Inferior parietal cortex (tissue), 1 donor: ENCODE measurements at regions not wholly inside any gene's neighbourhood (a gene's known extent, or its start where the extent isn't known, plus 50 kb on each side); places are given as distances from the start of the nearest gene placed in this dataset.
"Not testable (repeated sequence)": the region's sequence is repeated elsewhere in the genome, so short reads cannot be mapped to it uniquely, and the experiment has no call there.

Source experiments
- DNase-seq: peaks from one replicate; pipeline ENCODE4 v3.0.0-alpha.2; 2016; ENCODE audit errors: extremely low spot score

GRCh38 chr4:20050768-20051167 is 200.9 kb upstream of the SLIT2 start:
- DNase-seq = no peak

DNA sequence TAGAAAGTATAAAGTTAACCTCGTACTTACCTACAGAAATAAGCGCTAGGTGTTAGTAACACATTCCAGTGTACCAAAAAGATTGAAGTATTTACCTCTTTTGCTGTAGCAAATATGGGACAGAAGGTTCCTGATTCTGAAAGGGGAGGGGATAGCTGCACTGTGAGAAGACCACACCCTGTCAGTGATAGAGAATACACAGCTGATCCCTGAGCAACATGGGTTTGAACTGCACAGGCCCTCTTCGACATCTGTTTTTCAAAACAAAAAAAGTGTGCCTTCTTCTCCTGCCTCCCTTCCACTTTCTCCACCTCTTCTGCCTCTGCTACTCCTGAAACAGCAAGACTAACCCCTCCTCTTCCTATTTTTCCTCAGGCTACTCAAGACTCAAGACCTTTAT is 201.8 kb upstream of the SLIT2 start:
- no peak for DNase-seq

GRCh38 chr4:20046931-20047677 is 204.6 kb upstream of the SLIT2 start:
- DNase-seq = no peak

DNA sequence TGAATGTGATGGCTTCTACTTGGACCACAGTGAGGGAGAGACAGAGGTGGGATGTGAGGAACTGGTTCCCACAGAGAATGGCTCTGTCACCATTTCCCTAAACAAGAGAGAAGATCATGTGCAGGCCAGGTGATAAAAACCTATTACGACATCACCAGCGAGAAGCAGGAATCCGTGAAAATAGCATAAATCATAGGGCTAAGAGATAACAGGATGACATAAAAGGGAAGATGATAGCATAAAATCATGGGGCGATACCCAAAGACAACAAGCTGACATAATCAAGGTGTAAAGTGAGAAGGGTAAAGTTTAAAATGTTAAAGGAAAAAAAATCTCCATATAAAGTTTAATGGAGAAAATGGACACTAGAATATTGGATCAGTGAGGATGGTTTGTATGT is 205.5 kb upstream of the SLIT2 start:
- DNase-seq = no peak

- DNase-seq = no peak
Observed at GRCh38 chr4:20044966-20045365, 206.7 kb upstream of the SLIT2 start.

DNA sequence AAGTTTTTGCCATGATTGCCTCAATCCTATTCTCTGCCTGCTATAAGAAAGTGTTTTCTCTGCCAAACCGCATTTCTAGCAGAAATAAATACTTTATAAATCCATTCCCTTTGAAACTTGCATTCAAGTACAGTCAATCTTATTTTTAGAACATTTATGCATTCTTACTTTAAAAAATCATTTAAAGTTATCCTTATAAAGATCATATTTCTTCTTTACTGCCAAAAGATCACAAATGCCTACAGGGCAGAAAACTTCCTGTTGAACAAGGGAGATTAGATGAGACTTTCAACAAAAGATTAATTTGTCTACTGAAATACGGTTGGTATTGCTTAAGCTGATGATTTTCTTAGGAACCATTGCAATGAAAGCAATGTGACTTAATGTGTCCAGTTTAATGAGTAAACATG is 207.2 kb upstream of the SLIT2 start:
- DNase-seq = no peak

DNA sequence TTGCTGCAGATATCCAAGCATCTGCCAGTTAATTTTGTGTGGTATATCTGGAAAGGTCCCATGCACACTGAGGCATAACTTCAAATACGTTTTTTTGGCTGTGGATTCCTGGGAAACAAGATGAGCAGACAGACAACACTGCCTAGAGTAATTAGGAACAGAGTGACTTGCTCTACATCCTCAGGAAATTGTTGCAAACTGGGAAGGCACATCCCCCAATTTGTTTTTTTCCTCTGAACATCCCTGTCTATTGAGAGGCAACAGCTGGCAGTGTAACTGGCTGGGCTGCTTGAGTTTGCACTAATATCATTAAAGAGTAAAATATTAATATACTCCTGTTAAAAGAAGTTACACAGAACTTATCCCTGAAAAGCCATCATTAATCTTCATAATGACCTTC is 207.7 kb upstream of the SLIT2 start:
- DNase-seq = no peak

DNA sequence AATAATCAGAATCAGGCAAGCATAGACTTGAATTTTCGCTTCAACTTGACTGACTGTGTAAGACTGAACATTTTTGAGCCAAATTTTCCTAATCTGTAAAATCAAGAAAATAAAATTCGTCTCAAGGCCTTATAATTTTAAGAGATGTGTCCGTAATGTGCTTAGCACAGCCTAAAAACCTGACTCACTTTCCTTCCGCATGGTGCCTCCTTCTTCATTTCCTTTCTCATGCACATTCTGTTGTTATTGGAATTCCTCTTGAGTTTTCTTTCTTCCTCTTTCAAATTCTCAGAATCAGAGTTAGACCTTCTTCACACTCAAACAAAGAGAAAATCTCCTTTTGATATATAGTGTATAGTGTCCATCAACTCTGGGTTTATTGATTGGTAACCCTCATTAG is 208.9 kb upstream of the SLIT2 start:
- no peak for DNase-seq

DNA sequence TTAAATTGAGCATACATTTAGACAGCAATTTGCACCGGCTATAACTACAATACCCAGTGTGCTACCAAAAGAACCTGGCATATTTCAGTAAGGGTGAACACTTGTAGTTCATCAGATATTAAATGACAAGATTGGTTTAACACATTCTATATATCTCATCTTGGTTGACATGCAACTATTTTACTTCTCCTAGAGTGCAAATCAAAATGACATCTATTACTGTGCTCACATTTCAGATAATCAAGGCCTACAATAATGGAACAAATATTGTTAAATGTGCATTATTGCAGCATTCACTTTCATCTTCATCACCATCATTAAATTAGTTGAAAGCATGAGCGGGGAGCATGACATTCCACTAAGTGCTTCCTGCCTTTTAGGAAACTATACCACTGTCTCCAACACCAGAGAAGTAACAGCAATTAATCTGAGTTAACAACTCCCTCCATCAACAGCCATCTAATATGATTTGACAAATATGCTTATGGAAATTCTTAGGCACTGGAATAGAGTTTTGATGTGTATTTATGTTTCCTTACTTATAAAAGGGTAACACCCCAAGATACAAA is 209.8 kb upstream of the SLIT2 start:
- no peak for DNase-seq

GRCh38 chr4:20037745-20038144 is 214.0 kb upstream of the SLIT2 start:
- DNase-seq = no peak

DNA sequence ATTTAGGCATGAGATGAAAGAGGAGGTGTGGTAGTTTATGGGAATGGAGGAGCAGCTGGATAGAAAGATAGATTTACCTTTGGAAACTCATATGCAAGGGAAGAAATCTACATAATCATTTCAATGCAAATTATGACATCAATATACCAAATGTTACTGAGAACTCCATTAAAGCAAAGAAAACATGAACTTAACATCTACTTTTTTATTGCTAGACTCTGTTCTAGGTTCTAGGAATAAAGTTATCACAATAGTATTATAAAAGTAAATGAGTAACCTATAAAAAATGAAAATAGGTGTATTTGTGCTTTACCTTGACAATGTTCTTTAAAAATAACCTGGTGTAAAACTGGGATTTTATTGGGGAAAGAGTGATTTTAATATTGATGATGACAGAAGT is 221.6 kb upstream of the SLIT2 start:
- no peak for DNase-seq

DNA sequence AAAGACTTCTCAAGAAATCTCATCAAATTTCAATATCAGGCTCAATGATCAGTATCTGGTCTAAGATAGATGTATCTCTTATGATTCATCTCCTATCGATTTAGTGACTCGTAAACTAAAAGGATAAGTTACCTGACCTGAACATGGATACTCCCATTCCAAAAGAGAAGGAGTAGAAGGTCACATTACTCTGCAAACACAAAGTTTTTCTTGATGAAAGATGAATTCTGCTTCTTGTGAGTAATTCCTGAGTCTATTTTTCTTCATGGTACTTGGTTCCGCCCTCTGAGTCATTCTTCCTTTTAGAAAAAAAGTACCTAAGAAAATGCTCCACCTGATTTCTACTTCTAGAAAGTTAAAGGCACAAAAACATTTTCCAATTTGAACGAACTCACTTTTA is 223.1 kb upstream of the SLIT2 start:
- no peak for DNase-seq

DNA sequence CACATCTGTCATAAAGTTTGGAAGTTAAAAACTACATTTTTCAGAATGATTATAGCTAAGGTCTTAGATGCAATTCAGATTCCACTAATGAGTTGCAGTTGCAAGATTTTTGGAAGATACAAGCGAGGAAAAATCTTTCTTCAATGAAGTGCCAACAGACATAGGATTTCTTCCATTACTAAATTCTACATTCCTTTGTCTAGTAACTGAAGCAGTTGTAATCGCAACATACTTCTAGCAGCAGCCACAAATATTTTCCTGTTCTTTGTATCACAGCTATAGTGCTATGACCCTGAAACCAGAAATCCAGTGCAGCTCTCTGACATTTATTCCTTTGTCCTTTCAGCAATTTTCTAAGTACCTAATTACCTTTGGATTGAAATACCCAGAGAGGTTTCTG is 225.2 kb upstream of the SLIT2 start:
- no peak for DNase-seq

DNA sequence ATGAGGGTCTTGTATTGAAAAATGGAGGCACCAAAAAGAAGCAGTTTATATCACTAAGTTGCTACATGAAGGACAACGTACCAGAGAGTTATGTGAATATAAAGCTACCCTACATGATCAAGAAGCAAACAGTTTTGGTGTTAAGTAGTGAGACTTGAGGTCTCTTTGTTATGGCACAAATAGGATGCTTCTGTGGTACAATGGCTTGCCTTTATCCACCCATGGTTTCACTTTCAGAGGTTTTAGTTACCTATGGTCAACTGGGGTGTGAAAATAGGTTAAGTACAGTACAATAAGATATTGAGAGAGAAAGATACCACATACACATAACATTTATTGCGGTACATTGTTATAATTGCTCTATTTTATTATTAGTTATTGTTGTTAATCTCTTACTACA is 229.2 kb upstream of the SLIT2 start:
- no peak for DNase-seq

DNA sequence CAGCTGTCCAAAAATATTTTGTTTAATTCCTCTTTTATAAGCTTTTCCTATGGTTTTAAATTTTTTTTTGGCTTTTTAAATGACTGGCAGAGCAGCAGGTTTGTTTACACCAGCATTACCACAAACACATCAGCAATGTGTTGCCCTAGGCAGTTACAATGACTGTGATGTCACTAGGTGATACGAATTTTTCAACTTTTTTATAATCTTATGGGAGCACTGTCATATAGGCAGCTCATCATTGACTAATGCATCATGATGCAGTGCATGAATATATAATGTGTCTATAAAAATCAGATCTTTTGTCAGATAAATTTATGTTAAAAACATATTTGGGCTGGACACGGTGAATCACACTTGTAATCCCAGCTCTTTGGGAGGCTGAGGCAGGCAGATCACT is 231.6 kb upstream of the SLIT2 start:
- DNase-seq = no peak

DNA sequence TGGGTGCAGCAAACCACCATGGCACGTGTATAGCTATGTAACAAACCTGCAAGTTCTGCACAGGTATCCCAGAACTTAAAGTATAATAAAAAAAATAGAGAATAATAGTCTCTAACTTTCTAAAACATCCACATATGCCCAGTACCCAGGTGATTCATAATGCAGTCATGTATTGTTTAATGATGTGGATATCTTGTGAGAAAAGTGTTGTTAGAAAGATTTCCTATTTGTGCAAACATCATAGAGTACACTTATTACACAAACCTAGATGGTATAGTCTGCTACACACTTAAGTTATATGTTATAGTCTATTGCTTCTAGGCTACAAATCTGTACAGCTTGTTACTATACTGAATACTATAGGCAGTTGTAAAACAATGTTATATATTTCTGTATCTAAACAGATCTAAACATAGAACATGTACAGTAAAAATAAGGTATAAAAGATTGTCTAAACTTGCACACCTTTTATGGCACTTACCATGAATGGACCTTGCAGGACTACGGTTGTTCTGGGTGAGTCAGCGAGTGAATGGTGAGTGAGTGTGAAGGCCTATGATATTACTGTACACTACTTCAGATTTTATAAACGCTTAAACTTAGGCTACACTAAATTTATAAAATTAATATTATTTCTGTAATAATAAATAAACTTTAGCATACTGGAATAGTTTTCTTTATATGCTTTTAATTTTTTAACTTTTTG is 232.2 kb upstream of the SLIT2 start:
- DNase-seq = no peak

DNA sequence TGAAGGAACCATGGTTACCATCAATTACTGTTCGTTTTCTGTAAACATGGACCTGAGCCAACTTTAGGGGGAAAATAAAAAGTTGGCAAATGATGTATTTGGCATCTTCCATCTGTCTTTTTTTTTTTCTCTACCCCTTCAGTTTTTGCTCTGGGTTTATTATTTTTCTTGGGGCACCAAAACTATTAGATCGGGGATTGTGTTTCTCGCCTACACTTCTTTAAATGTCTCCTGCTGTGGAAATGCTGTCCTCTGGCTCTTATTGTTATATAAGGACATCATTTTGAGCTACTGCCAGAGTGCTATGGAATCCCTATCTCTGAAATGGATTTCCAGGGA is 234.0 kb upstream of the SLIT2 start:
- DNase-seq = no peak

DNA sequence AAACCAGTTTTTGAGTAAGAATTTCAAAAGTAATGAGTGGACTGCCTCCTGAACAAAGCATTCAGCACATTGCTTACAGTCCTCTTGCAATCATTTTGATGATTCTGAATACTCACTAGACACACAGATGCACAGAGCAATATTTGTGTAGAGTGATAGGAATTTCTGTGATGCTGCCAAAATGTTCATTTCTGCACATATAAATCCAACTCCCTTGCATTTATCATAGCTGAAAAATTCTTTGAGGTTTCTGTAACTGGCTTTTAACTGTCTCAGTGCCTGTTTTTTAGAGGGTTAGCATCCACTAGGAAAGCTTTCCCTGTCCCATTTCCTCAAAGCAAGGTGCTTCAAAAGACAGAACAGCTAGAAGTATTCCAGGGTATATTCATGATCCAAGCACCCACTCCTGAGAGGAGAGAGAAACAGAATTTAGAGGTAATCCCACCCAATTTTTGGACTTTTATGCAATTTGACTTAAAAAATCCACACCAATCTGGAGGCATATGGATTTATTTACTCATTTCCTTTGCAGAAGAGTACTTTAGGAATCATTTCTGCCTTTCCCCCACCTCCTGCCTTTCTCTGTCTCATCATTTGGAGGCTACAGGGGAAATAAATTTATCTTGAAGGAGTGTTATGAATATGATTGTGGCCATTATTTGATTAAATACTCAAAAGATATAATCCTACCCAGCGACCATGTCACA is 234.5 kb upstream of the SLIT2 start:
- DNase-seq = no peak

- DNase-seq = peak; percentile 7
Observed at GRCh38 chr4:20015636-20016224, 236.0 kb upstream of the SLIT2 start.

DNA sequence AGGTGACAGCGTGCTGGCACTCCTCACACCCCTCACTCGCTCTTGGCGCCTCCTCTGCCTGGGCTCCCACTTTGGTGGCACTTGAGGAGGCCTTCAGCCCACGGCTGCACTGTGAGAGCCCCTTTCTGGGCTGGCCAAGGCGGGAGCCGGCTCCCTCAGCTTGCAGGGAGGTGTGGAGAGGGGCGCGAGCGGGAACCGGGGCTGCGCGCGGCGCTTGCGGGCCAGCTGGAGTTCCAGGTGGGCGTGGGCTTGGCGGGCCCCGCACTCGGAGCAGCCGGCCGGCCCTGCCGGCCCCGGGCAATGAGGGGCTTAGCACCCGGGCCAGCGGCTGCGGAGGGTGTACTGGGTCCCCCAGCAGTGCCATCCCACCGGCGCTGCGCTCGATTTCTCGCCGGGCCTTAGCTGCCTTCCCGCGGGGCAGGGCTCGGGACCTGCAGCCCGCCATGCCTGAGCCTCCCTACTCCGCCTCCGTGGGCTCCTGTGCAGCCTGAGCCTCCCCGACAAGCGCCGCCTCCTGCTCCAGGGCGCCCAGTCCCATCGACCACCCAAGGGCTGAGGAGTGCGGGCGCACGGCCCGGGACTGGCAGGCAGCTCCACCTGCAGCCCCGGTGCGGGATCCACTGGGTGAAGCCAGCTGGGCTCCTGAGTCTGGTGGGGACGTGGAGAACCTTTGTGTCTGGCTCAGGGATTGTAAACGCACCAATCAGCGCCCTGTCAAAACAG is 247.7 kb upstream of the SLIT2 start:
- DNase-seq = not testable (repeated sequence)

- DNase-seq = no peak
Observed at GRCh38 chr4:19999775-20000414, 251.8 kb upstream of the SLIT2 start.
